ENCODE measurements at regions not wholly inside any gene's neighbourhood (a gene's known extent, or its start where the extent isn't known, plus 50 kb on each side); places are given as distances from the start of the nearest gene placed in this dataset.

DNA sequence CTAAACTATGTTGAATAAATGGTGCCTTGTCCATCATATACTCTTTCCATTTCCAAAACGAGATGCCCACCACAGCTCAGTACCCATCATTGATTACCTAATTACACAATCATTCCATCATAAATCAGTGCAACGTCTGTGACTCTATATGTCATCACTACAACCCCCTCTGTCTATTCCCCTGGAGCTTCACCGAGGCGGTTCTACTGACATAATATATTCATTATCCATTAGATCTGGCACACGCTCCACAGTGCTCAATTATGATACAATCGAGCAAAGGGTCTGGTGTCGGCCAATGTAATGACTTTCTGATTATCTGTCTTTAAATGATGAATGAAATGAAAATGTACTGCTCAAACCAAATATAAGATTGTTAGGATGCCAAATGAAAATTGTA lies 1737.7 kb upstream of the WWC1 start:
- TF ChIP-seq POLR2AphosphoS5 (IDR thresholded peaks at IDR 0.05; ENCODE audit: borderline replicate concordance, low read depth, low read length) (no peak), FOXP2 (optimal IDR thresholded peaks at IDR 0.05; ENCODE audit: control extremely low read depth, extremely low read length, insufficient read depth) (no peak), EZH2 (IDR thresholded peaks at IDR 0.05) (no peak)
